G401 (cell line): ENCODE measurements at regions not wholly inside any gene's neighbourhood (a gene's known extent, or its start where the extent isn't known, plus 50 kb on each side); places are given as distances from the start of the nearest gene placed in this dataset.

Experiments
- DNase-seq: peaks from one replicate; pipeline ENCODE4 v3.0.0-alpha.2; 2015; ENCODE audit warnings: low spot score
- in situ Hi-C: cut with HindIII; loops from 2 replicates; pipeline ENCODE4 v1.10.0; 2016; ENCODE audit warnings: low sequenced_read_pairs, mixed read lengths

DNA sequence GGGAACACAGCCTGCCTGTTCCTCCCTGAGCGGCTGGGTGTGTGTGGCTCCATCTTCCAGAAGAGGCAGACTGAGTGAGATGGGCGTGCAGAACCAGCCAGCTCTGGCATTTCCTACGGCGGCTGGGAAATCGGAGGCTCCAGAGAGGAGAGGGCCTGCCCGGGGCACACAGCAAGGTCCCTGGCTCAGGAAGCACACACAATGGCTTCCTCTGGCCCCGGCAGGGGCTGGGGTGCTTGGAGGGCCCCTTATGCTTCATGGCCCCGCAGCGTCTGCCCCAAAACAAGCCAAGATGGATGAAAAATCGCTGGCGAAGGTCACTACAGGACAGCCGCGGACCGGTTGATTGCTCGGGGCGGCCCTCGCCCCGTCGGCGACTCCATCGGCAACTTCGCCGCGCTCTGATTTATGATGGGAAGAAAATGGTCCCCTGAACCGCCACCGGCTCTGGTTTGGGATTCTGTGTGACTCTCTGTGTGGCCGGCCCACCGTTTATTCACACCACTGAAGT is 191.5 kb upstream of the C14orf180 start:
- in situ Hi-C loops, result no loop called here
- DNase-seq, result no peak

DNA sequence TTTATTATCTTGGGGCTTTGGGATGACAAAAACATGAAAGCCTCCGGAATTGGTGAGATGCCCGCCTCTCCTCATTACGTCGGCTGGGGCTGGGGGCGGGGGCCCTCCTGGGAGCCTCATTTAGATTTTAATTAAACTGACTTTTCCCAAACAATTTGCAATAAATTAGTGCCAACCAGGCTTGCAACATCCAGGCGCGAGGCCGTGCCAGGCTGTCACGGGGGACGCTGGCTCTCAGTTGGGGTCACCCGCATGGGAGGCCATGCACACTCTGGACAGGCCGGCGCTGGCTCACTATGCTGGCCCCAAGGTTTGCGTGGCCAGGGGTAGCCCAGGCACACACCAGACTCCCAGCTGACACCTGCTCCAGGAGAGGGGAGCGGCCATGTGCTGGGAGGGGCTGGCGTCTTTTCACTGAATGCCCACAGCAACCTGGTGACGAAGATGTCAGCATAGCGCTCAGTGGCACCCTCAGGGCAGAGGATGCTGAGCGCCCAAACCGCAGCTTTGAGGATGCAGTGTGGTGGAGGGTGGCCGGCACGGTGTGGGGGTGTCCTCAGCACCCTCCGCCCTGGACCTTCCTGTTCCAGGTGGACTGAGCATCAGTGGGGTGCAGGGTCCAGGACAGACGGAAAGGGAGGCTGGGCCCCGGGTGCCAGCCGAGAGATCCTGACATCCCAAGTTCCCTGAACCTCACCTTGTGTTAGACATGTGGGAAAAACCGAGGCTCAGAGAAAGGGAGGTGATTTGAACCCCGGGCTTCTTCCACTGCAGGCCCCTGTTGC is 190.8 kb upstream of the C14orf180 start:
- DNase-seq, result no peak

DNA sequence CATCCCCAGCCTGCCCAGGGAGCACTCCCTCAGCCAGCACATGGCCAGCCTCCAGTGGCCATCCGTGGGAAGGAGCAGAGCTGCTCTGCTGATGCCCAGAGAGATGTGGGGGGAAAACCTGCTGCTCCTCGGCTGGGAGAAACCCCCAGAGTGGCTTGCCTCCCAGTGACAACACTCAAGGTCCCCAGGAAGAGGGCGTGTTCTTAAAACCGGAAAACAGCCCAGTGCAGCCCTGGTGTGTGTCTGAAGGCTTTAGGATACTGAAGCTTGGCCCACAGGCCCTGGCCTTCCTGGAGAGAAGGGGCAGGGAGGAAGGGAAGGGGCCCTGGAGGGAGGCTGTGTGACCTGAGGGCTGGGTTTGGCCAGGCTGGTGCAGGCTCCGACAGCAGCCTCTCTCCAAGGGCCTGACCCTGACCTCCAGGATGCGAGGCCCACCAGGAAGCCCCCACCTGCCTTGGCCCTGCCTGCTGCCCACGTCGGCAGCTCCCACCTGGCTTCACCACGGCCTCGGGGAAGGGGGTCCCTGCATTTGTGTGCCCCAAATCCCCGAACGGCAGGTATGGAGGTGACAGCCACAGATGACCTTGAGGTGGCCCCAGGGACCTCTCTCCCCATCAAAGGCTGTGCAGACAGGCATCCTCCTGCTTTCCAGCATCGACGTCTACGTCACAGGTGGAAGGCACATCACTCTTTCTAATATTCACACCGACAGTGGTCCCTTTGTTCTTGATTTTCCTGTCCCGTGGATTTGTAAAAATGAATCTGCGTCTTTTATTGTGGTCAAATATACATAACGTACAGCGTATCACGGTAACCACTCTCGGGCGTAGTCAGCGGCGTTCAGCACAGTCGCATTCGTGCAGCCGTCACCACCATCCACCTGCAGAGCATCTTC is 190.0 kb upstream of the C14orf180 start:
- in situ Hi-C loops, result no loop called here

More for the DNA sequence above, 190.8 kb upstream of the C14orf180 start:
- in situ Hi-C loops, result no loop called here

DNA sequence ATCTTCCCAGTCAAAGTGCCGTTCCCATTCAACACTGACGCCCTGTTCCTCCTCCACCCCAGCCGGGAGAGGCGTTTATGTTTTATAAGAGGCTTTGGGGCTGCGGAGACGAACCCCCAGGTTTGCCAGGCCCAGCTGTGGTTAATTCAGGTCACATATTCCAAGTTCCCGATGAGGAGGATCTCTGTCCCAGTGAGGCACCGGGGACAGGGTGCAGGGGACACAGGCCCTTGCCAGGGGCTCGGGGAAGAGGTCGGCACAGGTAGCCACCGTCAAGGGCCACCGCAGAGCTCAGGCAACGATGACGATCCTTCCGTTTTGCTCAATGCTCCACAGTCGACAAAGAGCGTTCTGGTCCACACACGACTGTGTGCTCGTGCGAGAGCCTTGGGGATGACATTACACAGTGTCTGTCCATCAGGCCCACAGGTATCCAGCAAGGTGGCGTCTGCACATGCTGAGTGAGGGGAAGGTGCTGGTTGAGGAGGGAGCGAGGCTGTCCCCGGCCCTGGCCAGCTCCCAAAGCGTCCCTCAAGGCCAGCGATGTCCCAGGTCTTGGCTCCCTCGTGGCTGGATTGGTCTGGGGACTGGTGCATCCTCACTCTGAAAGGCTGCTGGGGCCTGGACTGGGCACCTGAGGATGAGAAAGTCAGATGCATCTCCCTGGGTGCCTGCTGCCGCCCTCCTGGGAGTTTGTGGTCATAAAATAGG is 189.2 kb upstream of the C14orf180 start:
- DNase-seq, result no peak
- in situ Hi-C loops, result no loop called here

More for the DNA sequence above, 190.0 kb upstream of the C14orf180 start:
- DNase-seq, result no peak

DNA sequence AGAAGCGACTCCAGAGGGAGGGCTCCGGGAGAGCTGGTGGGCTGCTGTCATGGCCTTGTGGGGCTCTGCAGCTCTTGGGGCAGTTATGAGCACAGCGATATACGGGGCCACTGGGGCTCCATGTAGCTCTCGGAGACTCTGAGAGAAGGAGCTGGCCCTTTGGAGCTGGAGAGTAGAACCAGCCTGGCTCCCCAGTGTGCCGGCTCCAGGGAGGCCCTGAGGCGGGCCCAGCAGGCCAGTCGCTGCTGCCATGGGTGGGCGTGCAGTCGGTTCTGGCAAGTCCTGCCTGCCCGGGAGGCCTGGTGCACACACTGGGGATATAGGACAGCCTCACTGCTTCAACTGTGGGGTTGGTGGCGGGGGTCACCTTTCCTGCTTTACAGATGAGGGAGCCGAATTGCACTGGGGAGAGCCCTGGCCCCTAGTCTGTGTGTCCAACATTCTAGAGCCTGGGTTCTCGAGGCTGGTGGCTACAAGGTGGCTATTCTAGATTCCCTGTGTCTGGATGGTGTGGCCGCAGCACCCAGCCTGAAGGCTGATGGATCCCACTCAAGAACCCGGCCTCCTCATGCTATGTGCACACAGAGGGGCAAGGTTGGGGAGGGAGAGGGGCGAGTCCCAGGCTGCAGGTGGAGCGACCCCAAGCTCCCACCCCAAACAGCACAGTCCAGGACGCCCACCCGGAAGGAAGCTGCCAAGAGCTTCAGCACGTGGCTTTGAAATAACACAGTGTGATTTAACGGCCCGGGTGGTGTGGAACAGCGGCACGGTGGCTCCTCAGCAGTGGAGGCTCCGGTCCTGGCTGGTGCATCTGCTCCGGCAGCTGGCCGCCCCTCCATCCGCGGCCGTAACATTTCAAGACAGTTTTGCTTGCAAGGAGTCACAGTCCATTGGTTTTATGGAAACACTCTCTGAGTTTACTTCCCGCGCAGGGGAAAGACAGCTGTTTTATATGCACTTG is 188.3 kb upstream of the C14orf180 start:
- in situ Hi-C loops, result no loop called here
- no peak for DNase-seq

DNA sequence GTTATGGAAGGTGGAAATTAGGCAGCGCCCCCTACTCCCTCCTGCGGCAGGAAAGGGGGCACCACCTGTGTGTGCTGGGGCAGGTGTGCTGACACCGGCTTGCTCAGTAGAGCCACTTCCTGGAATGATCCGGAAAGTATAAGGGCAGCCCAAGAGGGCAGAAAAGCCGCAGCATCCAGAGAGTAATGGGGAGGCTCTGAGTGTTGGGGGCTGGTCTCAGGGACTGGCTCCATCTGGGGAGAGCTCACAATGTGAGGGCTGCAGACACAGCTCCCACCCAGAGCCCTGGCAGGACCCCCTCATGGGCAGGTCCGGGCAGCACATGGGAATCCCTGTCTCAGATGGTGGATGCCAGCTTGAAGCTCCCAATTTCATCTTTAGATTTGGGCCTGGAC is 187.6 kb upstream of the C14orf180 start:
- no peak for DNase-seq

DNA sequence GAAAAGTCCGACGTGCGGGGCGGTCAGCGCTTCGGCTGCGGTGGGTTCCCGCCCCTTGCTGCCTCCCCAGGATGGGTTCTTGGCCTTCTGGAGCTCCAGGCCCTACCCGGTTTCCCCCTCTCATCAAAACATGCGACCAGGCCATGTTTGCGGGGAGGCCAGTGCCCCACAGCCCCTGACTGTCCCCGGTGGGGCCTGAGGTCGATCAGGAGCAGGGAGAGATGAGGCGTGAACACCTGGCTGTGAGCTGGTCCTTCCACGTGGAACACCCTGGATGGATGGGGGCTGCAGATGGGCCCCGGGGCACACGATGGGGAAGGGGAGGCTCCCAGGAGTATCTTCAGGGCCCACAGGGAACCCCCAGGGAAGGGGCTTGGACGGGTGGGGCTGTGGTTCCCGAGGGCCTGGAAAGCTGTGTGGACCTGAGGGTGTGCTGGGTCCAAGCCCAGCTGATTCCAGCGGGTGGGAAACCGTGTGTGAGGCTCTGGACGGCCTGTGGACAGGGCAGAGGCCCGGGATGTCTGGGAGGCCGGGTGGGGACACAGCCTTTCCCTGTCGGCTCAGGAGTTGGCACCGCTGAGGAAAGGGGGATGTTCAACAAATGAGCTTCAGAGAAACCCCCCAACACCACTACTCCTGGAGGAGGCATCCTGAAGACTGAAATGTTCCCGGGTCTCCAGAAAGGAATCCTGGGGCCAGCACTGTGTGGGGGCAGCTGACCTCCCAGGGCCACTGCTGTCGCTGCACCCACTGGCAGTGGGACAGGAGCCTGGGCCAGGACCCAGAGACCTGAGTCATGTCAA is 187.0 kb upstream of the C14orf180 start:
- in situ Hi-C loops, result no loop called here
- DNase-seq, result no peak

More for the DNA sequence above, 187.6 kb upstream of the C14orf180 start:
- in situ Hi-C loops, result no loop called here

DNA sequence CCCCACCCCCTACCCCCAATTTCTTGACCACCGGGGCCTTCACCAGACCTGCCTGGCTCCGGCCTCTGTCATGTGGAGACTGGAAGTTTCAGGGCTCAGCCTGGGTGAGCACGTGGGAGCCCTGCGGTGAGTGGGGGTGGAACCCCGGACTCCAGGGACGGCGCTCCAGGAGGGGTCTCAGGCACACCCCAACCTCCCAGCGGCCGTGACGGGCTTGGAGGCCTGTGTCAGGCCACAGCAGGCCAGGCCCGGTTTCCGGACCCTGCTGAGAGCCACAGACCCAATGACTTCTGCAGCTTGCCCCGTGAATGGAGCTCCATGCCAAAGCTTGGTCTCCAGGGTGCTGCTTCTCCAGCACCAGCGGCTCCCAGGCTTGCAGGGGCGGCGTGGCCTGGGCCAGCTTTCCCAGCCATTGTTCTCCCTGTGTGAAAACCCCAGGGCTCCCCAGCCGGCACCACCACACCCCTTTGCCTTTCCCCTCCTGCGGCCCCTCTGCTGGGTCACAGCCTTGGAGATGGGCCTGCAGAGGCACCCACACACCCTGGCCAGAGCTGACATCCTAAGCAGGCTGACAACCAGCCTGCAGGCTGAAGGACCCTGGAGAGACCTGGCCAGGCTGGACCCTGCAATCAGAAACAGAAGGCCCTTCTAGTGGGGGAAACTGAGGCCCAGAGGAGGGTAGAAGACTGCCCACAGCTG is 186.2 kb upstream of the C14orf180 start:
- in situ Hi-C loops, result no loop called here
- no peak for DNase-seq

DNA sequence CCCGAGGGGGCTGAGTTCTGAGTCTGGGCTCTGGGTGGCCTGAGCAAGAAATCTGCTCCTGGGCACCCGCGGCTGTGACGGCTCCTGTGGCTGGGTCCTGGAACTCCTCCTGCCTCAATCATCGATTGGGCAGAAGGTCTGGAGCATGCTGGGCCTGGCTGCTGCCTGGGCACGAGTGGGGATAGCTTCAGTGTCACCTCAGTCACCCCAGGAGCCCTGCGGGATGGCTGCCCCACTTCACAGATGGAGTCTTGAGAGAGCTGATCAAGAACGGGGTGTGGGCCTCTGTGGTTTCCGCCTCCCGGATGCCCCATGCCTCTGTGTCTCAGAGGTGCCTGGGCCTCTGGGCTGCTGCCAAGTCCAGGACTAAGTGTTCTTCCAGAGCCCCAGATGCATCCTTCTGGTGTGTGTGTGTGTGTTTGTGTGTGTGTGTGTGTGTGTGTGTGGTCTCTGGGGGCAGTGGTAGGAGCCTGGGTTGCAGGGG is 185.6 kb upstream of the C14orf180 start:
- no peak for DNase-seq
- in situ Hi-C loops, result no loop called here

DNA sequence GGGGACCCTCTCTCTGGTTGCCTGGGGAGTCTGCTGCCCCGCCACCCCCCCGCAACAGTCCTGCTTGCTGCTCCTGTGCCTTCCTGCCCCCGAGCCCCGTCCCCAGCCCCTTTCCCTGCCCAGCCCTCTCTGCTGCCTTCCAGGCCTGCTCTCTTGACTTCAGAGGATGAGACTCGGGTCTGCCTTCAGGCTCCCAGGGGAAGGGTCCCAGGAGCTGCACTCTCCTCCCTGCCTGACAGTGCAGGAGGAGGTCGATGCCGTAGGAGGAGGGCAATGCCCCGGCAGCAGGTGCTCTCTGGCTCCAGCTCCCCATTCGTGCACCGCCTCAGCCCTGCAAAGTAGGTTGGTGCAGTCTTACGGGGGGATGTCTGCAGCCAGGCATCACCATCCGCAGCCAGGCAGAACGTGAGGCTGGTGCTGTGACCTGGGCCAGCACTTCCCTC is 185.1 kb upstream of the C14orf180 start:
- DNase-seq, result no peak
- in situ Hi-C loops, result no loop called here

DNA sequence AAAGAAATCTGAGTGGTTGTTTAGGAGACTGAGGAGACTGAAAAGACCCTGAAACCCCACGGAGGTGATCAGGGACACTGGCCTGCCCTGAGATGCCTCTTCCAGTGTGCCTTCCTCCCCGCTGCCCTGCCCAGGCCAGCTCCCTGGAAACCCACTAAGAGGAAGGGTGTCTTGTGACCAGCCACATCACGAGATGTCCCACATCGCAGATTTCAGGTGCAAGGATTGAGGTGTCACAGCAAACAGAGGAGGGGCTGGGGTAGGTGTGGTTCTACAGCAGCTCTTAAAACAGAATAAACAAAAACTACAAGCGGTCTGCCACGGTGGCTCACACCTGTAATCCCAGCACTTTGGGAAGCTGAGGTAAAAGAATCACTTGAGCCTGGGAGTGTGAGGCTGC is 184.3 kb upstream of the C14orf180 start:
- in situ Hi-C loops, result no loop called here
- no peak for DNase-seq

DNA sequence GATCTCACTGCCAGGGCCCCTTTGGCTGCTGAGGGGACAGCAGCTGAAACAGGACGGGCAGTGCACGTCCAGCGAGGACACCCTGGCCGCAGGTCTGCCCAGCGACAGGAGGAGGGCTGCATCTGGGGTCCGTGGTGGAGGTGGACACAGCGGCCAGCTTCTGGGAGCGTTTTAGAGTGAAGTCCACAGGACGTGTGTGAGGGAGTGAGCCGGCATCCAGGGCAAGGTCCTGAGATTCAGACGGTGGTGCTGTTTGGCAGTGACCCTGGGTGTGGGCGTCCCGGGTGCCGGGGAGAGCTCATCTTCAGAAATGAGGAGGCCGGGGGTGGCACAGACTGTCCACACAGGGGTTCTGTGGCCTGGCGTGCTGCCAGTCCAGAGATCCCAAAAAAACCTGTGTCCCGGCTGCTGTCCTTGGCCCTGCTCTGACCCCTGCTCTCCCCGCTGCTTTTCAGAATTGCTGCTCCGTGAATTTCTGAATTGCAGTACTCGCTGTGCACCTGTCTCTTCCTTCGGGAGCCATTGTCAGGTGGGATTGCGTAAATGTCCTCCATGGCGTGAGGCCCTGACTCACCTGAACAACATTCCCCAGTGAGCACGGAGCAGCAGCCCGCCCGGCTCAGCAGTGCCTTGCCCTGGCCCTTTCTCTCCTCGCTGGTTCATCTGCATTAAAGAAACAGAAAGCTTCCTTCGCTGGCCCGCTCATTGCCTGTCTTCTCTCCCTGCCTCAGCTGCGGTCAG is 183.5 kb upstream of the C14orf180 start:
- in situ Hi-C loops, result no loop called here
- no peak for DNase-seq

DNA sequence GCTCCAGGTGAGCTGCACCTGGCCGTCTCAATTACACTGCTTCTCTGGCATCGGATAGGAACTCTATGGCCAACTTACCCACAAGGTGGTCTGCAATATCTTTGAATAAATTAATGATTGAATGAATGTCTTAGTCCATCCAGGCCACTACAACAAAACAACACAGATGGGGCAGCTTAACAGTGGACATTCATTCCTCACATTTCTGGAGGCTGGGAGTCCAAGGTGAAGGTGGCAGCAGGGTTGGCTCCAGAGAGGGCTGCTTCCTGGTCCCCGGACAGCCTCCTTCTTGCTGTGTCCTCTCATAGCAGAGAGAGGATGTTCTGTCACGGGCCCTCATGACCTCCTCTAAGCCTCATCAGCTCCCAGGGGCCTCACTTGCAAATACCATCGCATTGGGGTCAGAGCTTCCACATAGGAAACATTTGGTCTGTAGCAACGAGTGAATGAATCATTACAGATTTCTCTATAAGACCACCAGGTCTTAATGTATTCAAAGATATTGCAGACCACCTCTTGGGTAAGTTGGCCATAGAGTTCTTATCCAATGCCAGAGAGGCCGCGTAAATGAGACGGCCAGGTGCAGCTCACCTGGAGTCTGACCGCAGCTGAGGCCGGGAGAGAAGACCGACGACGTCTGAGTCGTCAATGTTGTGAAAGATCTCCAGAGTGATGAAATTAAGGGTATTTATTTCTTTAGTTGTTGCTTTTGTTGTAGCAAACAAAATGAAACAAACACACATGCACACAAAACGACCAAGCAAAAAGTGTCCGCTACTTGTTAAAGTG is 182.7 kb upstream of the C14orf180 start:
- in situ Hi-C loops, result no loop called here
- DNase-seq, result no peak

DNA sequence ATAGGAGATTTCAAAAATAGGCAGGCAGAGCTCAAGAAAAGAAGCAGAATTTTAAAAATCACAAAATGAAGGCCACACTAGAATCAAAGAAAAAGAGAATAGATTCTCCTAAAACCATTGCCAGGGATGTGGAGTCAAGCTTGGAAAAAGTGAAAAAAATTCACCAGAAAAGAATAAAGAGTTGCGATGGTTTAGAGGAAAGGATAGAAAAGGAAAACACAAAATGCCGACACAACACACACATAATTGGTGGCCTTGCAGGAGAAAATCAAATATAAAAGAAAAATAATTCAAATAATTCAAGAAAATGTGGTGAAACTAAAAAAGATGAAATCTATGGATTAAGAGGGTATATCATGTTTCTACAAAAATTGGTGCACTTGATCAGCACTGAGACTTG is 181.6 kb upstream of the C14orf180 start:
- in situ Hi-C loops, result no loop called here
- DNase-seq, result no peak

DNA sequence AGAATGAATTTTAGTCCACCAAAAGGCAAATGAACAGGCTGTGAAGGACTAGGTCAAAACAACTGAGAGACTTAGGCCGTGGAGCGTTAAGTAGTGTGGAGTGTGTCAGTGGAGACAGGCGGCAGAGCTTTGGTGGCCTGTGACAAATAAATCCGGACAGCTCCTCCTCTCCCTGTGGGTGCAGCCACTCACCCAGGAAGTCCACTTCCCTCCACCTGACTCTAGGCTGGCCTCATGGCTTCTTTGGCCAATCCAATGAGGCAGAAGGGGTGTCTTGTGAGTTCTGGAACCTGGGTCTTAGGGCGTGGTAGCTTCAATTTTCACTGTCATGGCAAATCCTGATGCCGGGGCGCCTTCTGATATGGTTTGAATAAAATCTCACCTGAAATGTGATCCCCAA is 180.9 kb upstream of the C14orf180 start:
- in situ Hi-C loops, result no loop called here
- DNase-seq, result no peak
